Activated naive CD4-positive, alpha-beta T cell treated with anti-CD3 and anti-CD28 coated beads, Interleukin-2, amount 50 U/mL, for 24 hours (primary cell): ENCODE measurements at regions not wholly inside any gene's neighbourhood (a gene's known extent, or its start where the extent isn't known, plus 50 kb on each side); places are given as distances from the start of the nearest gene placed in this dataset.

Experiments used
- H3K27ac Mint-ChIP-seq: one replicate; pipeline ENCODE4 v1.8.0; 2021; ENCODE audit warnings: mild to moderate bottlenecking, mixed read lengths
- H3K27me3 Mint-ChIP-seq: one replicate; pipeline ENCODE4 v1.8.0; 2021; ENCODE audit warnings: mixed read lengths
- H3K36me3 Mint-ChIP-seq: one replicate; pipeline ENCODE4 v1.8.0; 2021; ENCODE audit warnings: mixed read lengths
- H3K4me1 Mint-ChIP-seq: one replicate; pipeline ENCODE4 v1.8.0; 2021; ENCODE audit warnings: mixed read lengths
- H3K4me3 Mint-ChIP-seq: one replicate; pipeline ENCODE4 v1.8.0; 2021; ENCODE audit warnings: mild to moderate bottlenecking, mixed read lengths
- H3K9me3 Mint-ChIP-seq: one replicate; pipeline ENCODE4 v1.8.0; 2021; ENCODE audit warnings: mixed read lengths

DNA sequence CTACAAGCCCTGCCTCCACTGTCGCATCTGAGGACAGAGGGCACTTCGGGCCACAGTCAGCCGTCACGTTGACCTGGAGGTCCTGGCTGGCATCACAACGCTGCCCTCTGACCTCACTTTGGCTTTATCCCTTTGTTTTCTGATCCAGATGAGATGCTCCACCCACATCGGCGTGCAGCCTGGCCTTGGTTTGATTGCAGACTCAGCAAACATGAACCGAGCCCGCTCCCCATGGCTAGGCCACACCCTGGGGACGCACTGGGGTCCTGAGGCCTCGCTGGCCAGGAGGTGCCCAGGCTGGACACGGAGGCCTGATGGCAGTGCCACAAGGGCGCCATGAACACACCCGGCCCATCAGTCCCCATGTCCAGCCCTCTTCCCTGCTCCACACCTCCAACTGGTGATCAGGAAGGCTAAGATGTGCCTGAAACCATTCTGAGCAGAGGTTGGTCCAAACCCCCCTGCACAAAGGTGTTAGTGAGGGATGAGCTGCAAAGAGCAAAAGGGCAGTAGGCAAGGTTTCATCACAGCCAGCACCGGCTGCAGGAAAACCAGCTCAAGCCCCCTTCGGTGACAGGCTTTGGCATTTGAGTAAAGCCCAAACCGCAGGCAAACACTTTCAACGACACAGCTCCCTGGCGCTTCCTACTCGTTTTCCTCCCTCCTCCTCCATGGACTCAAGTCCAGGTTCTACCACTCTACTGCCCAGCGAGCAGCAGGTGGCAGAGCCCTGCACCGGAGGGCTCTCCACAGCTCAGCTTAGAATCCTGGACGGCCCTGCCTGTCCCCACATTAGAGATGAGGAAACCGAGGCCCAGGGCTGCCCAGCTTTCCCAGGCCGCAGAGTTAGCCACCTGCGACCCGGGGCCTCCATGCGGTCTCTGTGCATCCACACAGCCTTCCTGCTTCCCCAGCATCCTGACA lies 165.8 kb downstream of the NUP210 start:
- H3K4me3 Mint-ChIP-seq = no peak overlapping the region
- no peaks in the 10 kb centered on the region for H3K4me1 Mint-ChIP-seq
- no peaks in the 10 kb centered on the region for H3K36me3 Mint-ChIP-seq
- no peaks in the 10 kb centered on the region for H3K27me3 Mint-ChIP-seq
- no peak overlapping the region for H3K27ac Mint-ChIP-seq
- H3K9me3 Mint-ChIP-seq = no peaks in the 10 kb centered on the region

GRCh38 chr3:13253208-13253937 lies 166.7 kb downstream of the NUP210 start:
- Mint-ChIP-seq H3K36me3 (no peaks in the 10 kb centered on the region), H3K27me3 (no peaks in the 10 kb centered on the region), H3K4me3 (no peak overlapping the region), H3K27ac (no peak overlapping the region), H3K9me3 (no peaks in the 10 kb centered on the region), H3K4me1 (no peaks in the 10 kb centered on the region)

GRCh38 chr3:13252207-13252606 lies 167.9 kb downstream of the NUP210 start:
- Mint-ChIP-seq H3K27ac (no peak overlapping the region), H3K9me3 (no peaks in the 10 kb centered on the region), H3K4me3 (no peak overlapping the region), H3K27me3 (no peaks in the 10 kb centered on the region), H3K4me1 (no peaks in the 10 kb centered on the region), H3K36me3 (no peaks in the 10 kb centered on the region)

DNA sequence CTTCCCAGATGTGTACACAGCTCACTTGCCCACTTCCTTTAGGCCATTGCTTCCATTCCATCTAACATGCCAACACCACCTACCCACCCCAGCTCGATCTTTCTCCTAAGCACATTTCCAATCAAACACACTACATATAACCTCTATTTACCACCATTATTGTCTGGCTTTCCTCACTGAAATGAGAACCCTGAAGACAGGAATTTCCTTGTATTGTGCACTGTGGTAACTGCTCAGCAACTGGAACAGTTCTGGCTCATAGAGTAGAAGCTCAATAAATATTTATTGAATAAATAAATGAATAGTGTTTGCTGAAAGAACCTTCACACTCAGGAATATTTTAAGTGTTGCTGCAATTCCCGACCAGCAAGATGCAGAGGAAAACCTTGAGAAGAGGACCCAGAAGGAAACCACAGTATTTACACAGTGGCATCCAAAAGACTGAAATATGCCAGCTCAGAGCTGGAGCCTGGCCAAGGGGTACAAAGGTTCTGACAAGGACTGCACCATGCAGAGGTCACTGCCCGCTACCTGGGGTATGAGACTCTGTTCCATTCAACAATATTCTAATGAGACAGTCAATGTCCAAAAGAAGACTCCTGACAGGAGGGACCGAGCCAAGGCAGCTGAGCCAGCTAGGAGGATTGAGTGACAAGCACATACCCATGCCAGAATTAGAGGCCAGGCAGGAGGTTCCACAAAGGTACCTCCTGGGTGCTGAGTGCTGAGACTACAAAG lies 168.8 kb downstream of the NUP210 start:
- H3K9me3 Mint-ChIP-seq = no peaks in the 10 kb centered on the region
- no peaks in the 10 kb centered on the region for H3K36me3 Mint-ChIP-seq
- no peaks in the 10 kb centered on the region for H3K27me3 Mint-ChIP-seq
- no peak overlapping the region for H3K27ac Mint-ChIP-seq
- no peak overlapping the region for H3K4me3 Mint-ChIP-seq
- no peaks in the 10 kb centered on the region for H3K4me1 Mint-ChIP-seq

DNA sequence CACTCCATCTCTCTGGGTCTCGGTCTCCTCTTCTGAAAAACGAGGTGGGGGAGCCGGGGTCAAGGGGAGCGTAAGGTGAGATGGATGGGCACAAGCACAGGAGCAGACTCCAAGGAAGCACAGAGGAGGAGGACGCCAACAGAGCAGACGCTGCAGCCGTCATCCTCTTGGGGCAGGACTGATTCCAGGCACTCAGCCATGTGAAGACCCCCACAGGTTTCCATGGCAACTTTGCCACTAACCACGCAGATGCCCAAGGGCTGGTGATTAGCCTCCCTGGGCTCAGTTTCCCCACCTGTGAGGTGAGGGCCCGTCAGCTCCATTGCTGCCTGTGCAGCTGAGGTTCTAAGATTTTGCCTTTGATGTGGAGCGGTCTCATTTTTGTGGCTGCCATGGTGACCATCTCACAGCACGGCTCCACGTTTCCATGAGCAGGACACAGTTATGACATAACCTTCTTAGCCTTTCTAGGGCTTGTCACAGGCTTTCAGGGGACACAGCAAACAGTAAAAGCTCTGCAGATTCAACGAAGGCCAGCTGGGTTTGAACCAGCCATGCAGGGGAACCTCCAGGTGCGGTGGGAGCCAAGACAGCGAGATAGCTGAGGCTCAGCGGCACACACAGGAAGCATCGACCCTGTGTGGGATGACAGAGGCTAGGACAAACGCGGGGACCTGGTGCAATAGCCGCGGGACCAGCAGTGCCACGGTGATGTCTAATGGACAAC lies 170.3 kb downstream of the NUP210 start:
- Mint-ChIP-seq H3K27ac (no peak overlapping the region), H3K36me3 (no peaks in the 10 kb centered on the region), H3K27me3 (no peaks in the 10 kb centered on the region), H3K4me3 (no peak overlapping the region), H3K9me3 (no peaks in the 10 kb centered on the region), H3K4me1 (no peaks in the 10 kb centered on the region)

DNA sequence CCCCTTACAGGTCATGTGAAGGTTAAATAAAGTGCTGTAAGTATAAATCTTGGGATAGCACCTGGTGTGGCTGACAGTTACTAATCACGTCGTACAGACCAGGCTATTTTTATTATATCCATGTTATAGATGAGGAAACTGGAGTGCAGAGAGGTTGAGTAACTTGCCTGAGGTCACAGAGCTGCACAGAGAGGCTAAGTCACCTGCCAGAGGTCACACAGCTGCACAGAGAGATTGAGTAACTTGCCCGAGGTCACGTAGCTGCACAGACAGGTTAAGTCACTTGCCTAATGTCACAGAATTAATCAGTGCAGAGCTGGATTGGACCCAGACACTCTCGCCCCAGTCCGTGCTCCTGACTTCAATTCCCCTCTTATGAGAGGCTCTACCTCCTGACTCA lies 171.5 kb downstream of the NUP210 start:
- Mint-ChIP-seq H3K9me3 (no peaks in the 10 kb centered on the region), H3K27ac (no peak overlapping the region), H3K36me3 (no peaks in the 10 kb centered on the region), H3K4me1 (no peaks in the 10 kb centered on the region), H3K27me3 (no peaks in the 10 kb centered on the region), H3K4me3 (no peak overlapping the region)

- H3K4me3 Mint-ChIP-seq = no peak overlapping the region
- no peaks in the 10 kb centered on the region for H3K27me3 Mint-ChIP-seq
- H3K36me3 Mint-ChIP-seq = no peaks in the 10 kb centered on the region
- no peaks in the 10 kb centered on the region for H3K9me3 Mint-ChIP-seq
- no peaks in the 10 kb centered on the region for H3K4me1 Mint-ChIP-seq
- no peak overlapping the region for H3K27ac Mint-ChIP-seq
These were observed 172.4 kb upstream of the IQSEC1 start for GRCh38 chr3:13245615-13245978.

DNA sequence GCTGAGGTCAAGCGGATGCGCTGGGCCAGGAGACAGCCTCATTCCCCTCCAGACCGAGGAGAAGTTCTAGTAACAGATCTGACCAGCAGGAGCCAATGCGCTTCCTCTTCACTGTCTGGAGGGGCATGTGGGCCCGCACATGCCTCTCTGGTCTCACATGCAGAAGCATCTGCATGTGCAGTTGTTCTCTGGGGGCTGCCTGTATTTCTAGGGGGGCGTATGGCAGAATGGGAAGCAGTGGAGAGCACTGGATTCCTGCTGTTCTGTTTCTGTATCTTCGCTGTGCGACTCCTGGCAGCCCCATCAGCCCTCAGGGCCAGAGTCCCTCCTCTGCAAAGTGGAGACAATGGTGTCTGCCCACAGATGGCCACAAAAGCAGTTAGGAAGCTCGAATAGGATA lies 170.4 kb upstream of the IQSEC1 start:
- H3K9me3 Mint-ChIP-seq = no peaks in the 10 kb centered on the region
- no peaks in the 10 kb centered on the region for H3K36me3 Mint-ChIP-seq
- no peak overlapping the region for H3K4me3 Mint-ChIP-seq
- no peaks in the 10 kb centered on the region for H3K27me3 Mint-ChIP-seq
- H3K27ac Mint-ChIP-seq = no peak overlapping the region
- H3K4me1 Mint-ChIP-seq = no peaks in the 10 kb centered on the region

DNA sequence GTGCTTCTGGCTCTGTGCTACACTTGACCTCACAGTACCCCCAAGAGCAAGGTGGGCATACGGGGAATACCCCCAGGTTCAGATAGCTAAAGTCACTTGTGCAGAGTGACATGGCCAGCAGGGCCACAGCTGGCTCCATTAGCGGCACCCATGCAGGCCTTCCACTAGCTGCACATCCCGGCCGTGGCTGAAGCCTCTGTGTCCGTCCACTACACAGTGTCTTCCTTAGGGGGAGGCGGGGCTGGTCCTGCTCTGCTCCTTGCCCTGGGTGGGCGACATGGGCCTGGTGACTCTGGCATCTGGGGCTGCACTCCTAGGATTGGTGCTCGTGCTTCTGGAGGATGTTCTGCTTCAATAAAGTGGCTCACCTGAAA lies 169.1 kb upstream of the IQSEC1 start:
- no peaks in the 10 kb centered on the region for H3K4me1 Mint-ChIP-seq
- no peak overlapping the region for H3K4me3 Mint-ChIP-seq
- H3K9me3 Mint-ChIP-seq = no peaks in the 10 kb centered on the region
- no peaks in the 10 kb centered on the region for H3K36me3 Mint-ChIP-seq
- H3K27ac Mint-ChIP-seq = no peak overlapping the region
- H3K27me3 Mint-ChIP-seq = no peaks in the 10 kb centered on the region

DNA sequence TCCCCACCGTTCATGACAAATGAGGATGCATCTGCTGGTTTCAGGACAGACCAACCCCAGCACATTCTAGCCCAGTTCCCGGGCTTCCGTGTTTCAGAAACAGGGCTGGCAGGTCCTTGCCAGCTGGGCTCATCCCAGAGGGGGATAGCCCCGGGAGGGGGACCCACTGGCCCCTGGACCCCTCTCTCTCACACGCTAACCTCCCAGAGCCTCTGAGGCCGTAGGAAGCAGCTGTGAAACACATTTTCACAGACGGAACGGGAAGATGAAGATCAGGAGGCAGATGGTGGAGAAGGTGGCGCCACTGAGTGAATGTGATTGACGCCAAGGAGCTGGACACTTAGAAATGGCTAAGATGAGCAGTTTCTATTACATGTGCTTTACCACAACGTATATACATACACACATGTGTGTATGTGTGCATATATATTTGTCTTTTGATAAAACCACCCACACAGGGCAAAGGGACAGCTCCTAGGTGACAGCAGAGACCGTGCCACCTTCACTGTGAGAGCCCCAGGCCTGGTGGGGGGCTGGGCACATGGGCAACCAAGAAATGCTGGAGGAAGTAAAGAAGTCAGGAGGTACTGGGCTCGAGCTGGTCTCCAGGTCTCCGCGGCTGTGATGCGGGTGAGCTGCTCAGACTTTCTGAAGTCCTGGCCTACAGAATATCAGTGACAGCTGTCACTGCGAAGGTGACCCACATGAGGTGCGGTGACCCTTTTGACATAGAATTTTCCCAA lies 168.6 kb upstream of the IQSEC1 start:
- H3K4me1 Mint-ChIP-seq = no peaks in the 10 kb centered on the region
- H3K9me3 Mint-ChIP-seq = no peaks in the 10 kb centered on the region
- no peak overlapping the region for H3K4me3 Mint-ChIP-seq
- H3K27ac Mint-ChIP-seq = no peak overlapping the region
- no peaks in the 10 kb centered on the region for H3K36me3 Mint-ChIP-seq
- no peaks in the 10 kb centered on the region for H3K27me3 Mint-ChIP-seq

GRCh38 chr3:13240928-13241618 lies 167.8 kb upstream of the IQSEC1 start:
- H3K36me3 Mint-ChIP-seq = no peaks in the 10 kb centered on the region
- H3K27me3 Mint-ChIP-seq = no peaks in the 10 kb centered on the region
- H3K9me3 Mint-ChIP-seq = no peaks in the 10 kb centered on the region
- H3K27ac Mint-ChIP-seq = no peak overlapping the region
- no peak overlapping the region for H3K4me3 Mint-ChIP-seq
- no peaks in the 10 kb centered on the region for H3K4me1 Mint-ChIP-seq

GRCh38 chr3:13239467-13239760 lies 166.2 kb upstream of the IQSEC1 start:
- Mint-ChIP-seq H3K27ac (no peak overlapping the region), H3K9me3 (no peaks in the 10 kb centered on the region), H3K4me3 (no peak overlapping the region), H3K27me3 (peaks cover under 1% of the 10 kb centered on the region), H3K36me3 (no peaks in the 10 kb centered on the region), H3K4me1 (peaks cover 15% of the 10 kb centered on the region)

GRCh38 chr3:13238687-13239466 lies 165.6 kb upstream of the IQSEC1 start:
- Mint-ChIP-seq H3K9me3 (no peaks in the 10 kb centered on the region), H3K27ac (no peak overlapping the region), H3K27me3 (peaks cover 2% of the 10 kb centered on the region), H3K4me3 (no peak overlapping the region), H3K4me1 (peaks cover 21% of the 10 kb centered on the region), H3K36me3 (no peaks in the 10 kb centered on the region)
